GM10248 (cell line): ENCODE measurements at regions not wholly inside any gene's neighbourhood (a gene's known extent, or its start where the extent isn't known, plus 50 kb on each side); places are given as distances from the start of the nearest gene placed in this dataset.

Experiments
- CTCF ChIA-PET: fragments of 300-600 bp; sonication (Branson Sonifier 250); formaldehyde crosslinking; extraction: SDS; loops from one replicate; lab custom pipeline; 2021; ENCODE audit warnings: antibody characterized with exemption; lab: Yijun Ruan, JAX
- POLR2A ChIA-PET: fragments of 350-650 bp; sonication (Branson Sonifier 250); formaldehyde crosslinking; extraction: SDS; loops from one replicate; lab custom pipeline; 2020; ENCODE audit warnings: antibody characterized with exemption; lab: Yijun Ruan, JAX
- DNase-seq: peaks from one replicate; pipeline ENCODE4 v3.0.0; 2012; ENCODE audit errors: extremely low spot score
- CTCF ChIP-seq: IDR thresholded peaks from 2 replicates; pipeline ENCODE4 v1.5.1; 2012; ENCODE audit warnings: mild to moderate bottlenecking, low read depth; ENCODE audit errors: extremely low read depth, missing control alignments, control extremely low read depth

GRCh38 chr2:187230088-187230487, 218.0 kb downstream of the CALCRL start:
- POLR2A ChIA-PET, result no interaction called here
- CTCF ChIA-PET, result interaction anchor here (0.8 to 1.6 kb wide), 2 partner anchors 13 to 52 kb away, joined by 3 to 4 read pairs; no protein-coding TSS in a partner anchor
- no peak for TF ChIP-seq CTCF
- no peak for DNase-seq

GRCh38 chr2:187228986-187229385, 219.1 kb downstream of the CALCRL start:
- DNase-seq, result no peak
- CTCF ChIA-PET, result interaction anchor here (1.6 to 1.7 kb wide), 2 partner anchors 14 kb away, joined by 4 read pairs; no protein-coding TSS in a partner anchor

GRCh38 chr2:187224989-187225388, 223.1 kb downstream of the CALCRL start:
- ChIA-PET POLR2A (no interaction called here), CTCF (no interaction called here)
- no peak for DNase-seq

More at GRCh38 chr2:187228986-187229385, 219.1 kb downstream of the CALCRL start:
- POLR2A ChIA-PET, result no interaction called here
- no peak for TF ChIP-seq CTCF

GRCh38 chr2:187220071-187220470, 228.0 kb downstream of the CALCRL start:
- ChIA-PET POLR2A (no interaction called here), CTCF (no interaction called here)
- no peak for TF ChIP-seq CTCF
- no peak for DNase-seq

More at GRCh38 chr2:187224989-187225388, 223.1 kb downstream of the CALCRL start:
- no peak for TF ChIP-seq CTCF

GRCh38 chr2:187215532-187216240, 232.4 kb downstream of the CALCRL start:
- CTCF ChIA-PET, result interaction anchor here (1.0 to 1.8 kb wide), 2 partner anchors 13 to 20 kb away, joined by 3 to 4 read pairs; no protein-coding TSS in a partner anchor
- POLR2A ChIA-PET, result no interaction called here
- no peak for TF ChIP-seq CTCF
- no peak for DNase-seq

GRCh38 chr2:187214306-187214705, 233.7 kb downstream of the CALCRL start:
- DNase-seq, result no peak
- ChIA-PET POLR2A (no interaction called here), CTCF (interaction anchor here (1.8 kb wide), 1 partner anchor 14 kb away, joined by 4 read pairs; no protein-coding TSS in a partner anchor)
- TF ChIP-seq CTCF, result no peak
